MM.1S (cell line): ENCODE measurements at regions not wholly inside any gene's neighbourhood (a gene's known extent, or its start where the extent isn't known, plus 50 kb on each side); places are given as distances from the start of the nearest gene placed in this dataset.

Experiments
- DNase-seq: peaks from one replicate; pipeline ENCODE4 v3.0.0-alpha.2; 2015
- H2AFZ ChIP-seq: fragments of 300-600 bp; sonication (generic); 2 replicates; pipeline ENCODE4 v1.6.0; 2016; ENCODE audit warnings: antibody characterized with exemption, low read length
- H3F3A ChIP-seq: fragments of 300-600 bp; sonication (generic); 2 replicates; pipeline ENCODE4 v1.6.1; 2016; ENCODE audit warnings: mild to moderate bottlenecking, antibody characterized with exemption, low read length, moderate library complexity, mixed read lengths; ENCODE audit not compliant: insufficient read depth
- H3K27ac ChIP-seq: fragments of 300-600 bp; sonication (generic); 2 replicates; pipeline ENCODE4 v1.5.1; 2016; ENCODE audit warnings: mild to moderate bottlenecking, low read length
- H3K27me3 ChIP-seq: fragments of 300-600 bp; sonication (generic); replicated peaks from 2 replicates; pipeline ENCODE4 v1.6.0; 2016; ENCODE audit warnings: low read length; ENCODE audit not compliant: insufficient read depth
- H3K36me3 ChIP-seq: fragments of 300-600 bp; sonication (generic); replicated peaks from 2 replicates; pipeline ENCODE4 v1.6.1; 2016; ENCODE audit warnings: mild to moderate bottlenecking, low read length, mixed read lengths; ENCODE audit not compliant: insufficient read depth
- H3K4me1 ChIP-seq: fragments of 300-600 bp; sonication (generic); 2 replicates; pipeline ENCODE4 v1.6.1; 2016; ENCODE audit warnings: low read length, mixed read lengths
- H3K4me2 ChIP-seq: fragments of 300-600 bp; sonication (generic); 2 replicates; pipeline ENCODE4 v1.6.0; 2016; ENCODE audit warnings: low read depth, low read length
- H3K4me3 ChIP-seq: fragments of 300-600 bp; sonication (generic); 2 replicates; pipeline ENCODE4 v1.5.1; 2016; ENCODE audit warnings: low read length, mixed read lengths
- H3K79me2 ChIP-seq: fragments of 300-600 bp; sonication (generic); 2 replicates; pipeline ENCODE4 v1.6.1; 2016; ENCODE audit warnings: mixed run types, low read length, mixed read lengths
- H3K9ac ChIP-seq: fragments of 300-600 bp; sonication (generic); 2 replicates; pipeline ENCODE4 v1.6.1; 2016; ENCODE audit warnings: low read length, mixed read lengths
- H3K9me2 ChIP-seq: fragments of 300-600 bp; sonication (generic); replicated peaks from 2 replicates; pipeline ENCODE4 v1.6.1; 2016; ENCODE audit warnings: mild to moderate bottlenecking, low read length, mixed read lengths; ENCODE audit not compliant: insufficient read depth
- H3K9me3 ChIP-seq: fragments of 300-600 bp; sonication (generic); replicated peaks from 2 replicates; pipeline ENCODE4 v1.6.1; 2016; ENCODE audit warnings: mild to moderate bottlenecking, low read length, mixed read lengths; ENCODE audit not compliant: insufficient read depth
- H4K20me1 ChIP-seq: fragments of 300-600 bp; sonication (generic); 2 replicates; pipeline ENCODE4 v1.6.1; 2016; ENCODE audit warnings: mild to moderate bottlenecking, low read length, moderate library complexity, mixed read lengths; ENCODE audit not compliant: insufficient read depth
- CTCF ChIP-seq: fragments of 300-600 bp; sonication (generic); IDR thresholded peaks from 2 replicates; pipeline ENCODE4 v1.5.1; 2016; ENCODE audit warnings: antibody characterized with exemption, low read length, mixed read lengths
- EZH2 ChIP-seq: fragments of 300-600 bp; sonication (generic); optimal IDR thresholded peaks from 2 replicates; pipeline ENCODE3; 2017; ENCODE audit warnings: low read depth, mild to moderate bottlenecking, antibody characterized with exemption, low read length, mixed read lengths
- EZH2phosphoT487 ChIP-seq: fragments of 300-600 bp; sonication (generic); IDR thresholded peaks from 2 replicates; pipeline ENCODE4 v1.6.1; 2018; ENCODE audit warnings: antibody characterized with exemption, low read length

GRCh38 chr7:155138204-155138603 lies 68.1 kb downstream of the HTR5A start:
- TF ChIP-seq EZH2 (no peak), EZH2phosphoT487 (no peak), CTCF (no peak)
- Histone ChIP-seq H3K9me3 (no peaks in the 10 kb centered on the region), H4K20me1 (no peaks in the 10 kb centered on the region)

GRCh38 chr7:155141562-155141961 lies 71.4 kb downstream of the HTR5A start:
- H3F3A ChIP-seq = no peaks in the 10 kb centered on the region
- DNase-seq = no peak
- H3K4me1 ChIP-seq = no peaks in the 10 kb centered on the region
- H4K20me1 ChIP-seq = no peaks in the 10 kb centered on the region
- no peaks in the 10 kb centered on the region for H3K79me2 ChIP-seq
- H3K9me3 ChIP-seq = no peaks in the 10 kb centered on the region
- H3K9ac ChIP-seq = no peak overlapping the region
- no peak overlapping the region for H3K4me3 ChIP-seq
- H3K36me3 ChIP-seq = no peaks in the 10 kb centered on the region
- no peak overlapping the region for H2AFZ ChIP-seq
- no peak overlapping the region for H3K4me2 ChIP-seq
- H3K9me2 ChIP-seq = no peaks in the 10 kb centered on the region
- no peak overlapping the region for H3K27ac ChIP-seq
- TF ChIP-seq EZH2 (no peak), CTCF (no peak), EZH2phosphoT487 (no peak)
- H3K27me3 ChIP-seq = no peaks in the 10 kb centered on the region

More at GRCh38 chr7:155138204-155138603, 68.1 kb downstream of the HTR5A start:
- DNase-seq = no peak
- no peaks in the 10 kb centered on the region for H3K9me2 ChIP-seq
- no peak overlapping the region for H3K9ac ChIP-seq
- no peak overlapping the region for H3K4me3 ChIP-seq
- H2AFZ ChIP-seq = no peak overlapping the region
- H3K27ac ChIP-seq = no peak overlapping the region
- H3K4me1 ChIP-seq = no peaks in the 10 kb centered on the region
- no peaks in the 10 kb centered on the region for H3K79me2 ChIP-seq
- no peak overlapping the region for H3K4me2 ChIP-seq
- H3K36me3 ChIP-seq = no peaks in the 10 kb centered on the region
- no peaks in the 10 kb centered on the region for H3F3A ChIP-seq
- no peaks in the 10 kb centered on the region for H3K27me3 ChIP-seq

DNA sequence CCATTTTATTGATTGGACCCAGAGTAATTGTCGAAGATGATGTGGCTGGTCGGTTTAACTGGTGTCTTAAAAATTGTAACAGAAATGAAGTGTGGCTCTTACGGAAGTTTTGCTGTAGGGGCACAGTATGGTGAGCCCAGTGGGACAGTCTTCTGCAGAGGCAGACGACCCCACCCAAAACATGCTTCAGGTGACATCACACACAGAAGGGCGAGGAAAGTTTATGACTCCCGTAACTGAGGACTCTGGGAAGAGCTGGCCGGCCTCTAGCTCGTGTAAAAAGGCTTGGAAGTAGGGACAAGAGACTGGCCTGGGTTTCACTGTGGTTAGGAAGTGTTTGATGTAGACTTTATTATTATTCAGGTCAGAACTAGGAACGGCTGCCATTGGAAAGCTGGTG lies 73.3 kb downstream of the HTR5A start:
- TF ChIP-seq EZH2 = no peak
- no peak for TF ChIP-seq CTCF
- TF ChIP-seq EZH2phosphoT487 = no peak
- Histone ChIP-seq H3K79me2 (no peaks in the 10 kb centered on the region), H3K9me3 (no peaks in the 10 kb centered on the region), H3K4me2 (no peak overlapping the region), H3F3A (no peaks in the 10 kb centered on the region), H3K27me3 (no peaks in the 10 kb centered on the region), H3K4me1 (no peaks in the 10 kb centered on the region), H3K36me3 (no peaks in the 10 kb centered on the region), H3K4me3 (no peak overlapping the region), H4K20me1 (no peaks in the 10 kb centered on the region), H2AFZ (no peak overlapping the region), H3K9ac (no peak overlapping the region), H3K27ac (no peak overlapping the region), H3K9me2 (no peaks in the 10 kb centered on the region)
- DNase-seq = no peak

- H3K27me3 ChIP-seq = no peaks in the 10 kb centered on the region
- H3K27ac ChIP-seq = no peak overlapping the region
- H3K36me3 ChIP-seq = no peaks in the 10 kb centered on the region
- H3K4me2 ChIP-seq = no peak overlapping the region
- H3F3A ChIP-seq = no peaks in the 10 kb centered on the region
- no peaks in the 10 kb centered on the region for H3K79me2 ChIP-seq
- no peak overlapping the region for H3K4me3 ChIP-seq
- no peaks in the 10 kb centered on the region for H4K20me1 ChIP-seq
- H3K9me2 ChIP-seq = no peaks in the 10 kb centered on the region
- H3K4me1 ChIP-seq = no peaks in the 10 kb centered on the region
- H3K9me3 ChIP-seq = no peaks in the 10 kb centered on the region
- TF ChIP-seq EZH2 (no peak), CTCF (no peak), EZH2phosphoT487 (no peak)
- no peak overlapping the region for H3K9ac ChIP-seq
- DNase-seq = no peak
- H2AFZ ChIP-seq = no peak overlapping the region
Measured at GRCh38 chr7:155144371-155144770, 74.2 kb downstream of the HTR5A start.
